GM10266 (cell line): ENCODE measurements at regions not wholly inside any gene's neighbourhood (a gene's known extent, or its start where the extent isn't known, plus 50 kb on each side); places are given as distances from the start of the nearest gene placed in this dataset.

Experiments
- DNase-seq: peaks from one replicate; pipeline ENCODE4 v3.0.0; 2012; ENCODE audit errors: extremely low spot score
- TF ChIP-seq, protein P1 (sequence below): IDR thresholded peaks from 2 replicates; pipeline ENCODE4 v1.5.1; 2012; ENCODE audit warnings: mild to moderate bottlenecking, low read depth; ENCODE audit not compliant: control insufficient read depth, insufficient read depth; ENCODE audit errors: missing control alignments

DNA sequence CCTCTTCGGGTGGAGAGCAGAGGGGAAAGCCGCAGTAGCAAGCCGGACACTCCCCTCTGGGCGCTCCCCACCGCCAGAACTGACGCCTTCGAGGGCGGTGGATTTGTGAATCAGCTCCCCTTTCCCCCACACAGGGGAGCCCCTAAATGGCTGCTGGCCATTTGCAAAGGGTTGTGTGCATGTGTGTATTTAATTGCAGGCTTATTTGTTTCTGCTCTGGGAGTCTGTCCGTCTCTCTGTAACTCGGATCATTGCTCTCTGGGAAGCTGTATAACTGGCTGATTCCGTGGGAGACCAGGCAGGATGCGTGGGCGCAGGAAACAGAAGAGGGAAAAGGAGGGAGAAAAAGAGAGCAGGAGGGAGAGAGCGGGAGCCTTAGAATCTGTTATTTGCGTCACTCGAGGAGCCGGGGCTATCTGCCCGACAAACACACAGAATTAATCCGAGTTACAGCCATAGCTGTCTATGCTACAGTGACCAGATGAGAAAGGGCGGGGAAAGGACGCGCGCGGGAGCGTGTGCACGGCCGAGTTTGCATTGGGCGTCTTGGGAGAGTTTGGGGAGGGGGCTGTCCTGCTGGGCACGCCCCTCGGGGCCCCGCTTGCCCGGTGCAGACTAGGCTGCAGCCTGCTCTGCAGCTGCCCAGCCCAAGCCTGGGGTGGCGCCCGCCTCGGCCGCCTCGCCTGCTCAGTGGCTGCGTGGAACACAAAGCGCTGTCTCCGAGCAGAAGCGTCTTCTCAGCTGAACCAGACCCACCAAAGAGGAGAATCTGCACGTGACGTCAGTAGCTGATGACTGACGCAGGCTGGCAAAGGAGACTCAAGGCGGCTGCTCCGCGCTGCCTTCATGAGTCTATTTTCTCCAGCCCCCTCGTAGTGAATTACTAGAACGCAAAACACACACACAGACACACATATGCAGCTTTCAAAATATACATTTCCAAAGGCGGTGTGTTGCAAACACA is 105.3 kb upstream of the HSD17B12 start:
- no peak for DNase-seq
- TF ChIP-seq, protein P1, sequence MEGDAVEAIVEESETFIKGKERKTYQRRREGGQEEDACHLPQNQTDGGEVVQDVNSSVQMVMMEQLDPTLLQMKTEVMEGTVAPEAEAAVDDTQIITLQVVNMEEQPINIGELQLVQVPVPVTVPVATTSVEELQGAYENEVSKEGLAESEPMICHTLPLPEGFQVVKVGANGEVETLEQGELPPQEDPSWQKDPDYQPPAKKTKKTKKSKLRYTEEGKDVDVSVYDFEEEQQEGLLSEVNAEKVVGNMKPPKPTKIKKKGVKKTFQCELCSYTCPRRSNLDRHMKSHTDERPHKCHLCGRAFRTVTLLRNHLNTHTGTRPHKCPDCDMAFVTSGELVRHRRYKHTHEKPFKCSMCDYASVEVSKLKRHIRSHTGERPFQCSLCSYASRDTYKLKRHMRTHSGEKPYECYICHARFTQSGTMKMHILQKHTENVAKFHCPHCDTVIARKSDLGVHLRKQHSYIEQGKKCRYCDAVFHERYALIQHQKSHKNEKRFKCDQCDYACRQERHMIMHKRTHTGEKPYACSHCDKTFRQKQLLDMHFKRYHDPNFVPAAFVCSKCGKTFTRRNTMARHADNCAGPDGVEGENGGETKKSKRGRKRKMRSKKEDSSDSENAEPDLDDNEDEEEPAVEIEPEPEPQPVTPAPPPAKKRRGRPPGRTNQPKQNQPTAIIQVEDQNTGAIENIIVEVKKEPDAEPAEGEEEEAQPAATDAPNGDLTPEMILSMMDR: no peak

GRCh38 chr11:43575913-43576310 is 104.6 kb upstream of the HSD17B12 start:
- DNase-seq: no peak
- TF ChIP-seq, protein P1: no peak

- TF ChIP-seq, protein P1: no peak
- no peak for DNase-seq
Observed at GRCh38 chr11:43576320-43576802, 104.2 kb upstream of the HSD17B12 start.

DNA sequence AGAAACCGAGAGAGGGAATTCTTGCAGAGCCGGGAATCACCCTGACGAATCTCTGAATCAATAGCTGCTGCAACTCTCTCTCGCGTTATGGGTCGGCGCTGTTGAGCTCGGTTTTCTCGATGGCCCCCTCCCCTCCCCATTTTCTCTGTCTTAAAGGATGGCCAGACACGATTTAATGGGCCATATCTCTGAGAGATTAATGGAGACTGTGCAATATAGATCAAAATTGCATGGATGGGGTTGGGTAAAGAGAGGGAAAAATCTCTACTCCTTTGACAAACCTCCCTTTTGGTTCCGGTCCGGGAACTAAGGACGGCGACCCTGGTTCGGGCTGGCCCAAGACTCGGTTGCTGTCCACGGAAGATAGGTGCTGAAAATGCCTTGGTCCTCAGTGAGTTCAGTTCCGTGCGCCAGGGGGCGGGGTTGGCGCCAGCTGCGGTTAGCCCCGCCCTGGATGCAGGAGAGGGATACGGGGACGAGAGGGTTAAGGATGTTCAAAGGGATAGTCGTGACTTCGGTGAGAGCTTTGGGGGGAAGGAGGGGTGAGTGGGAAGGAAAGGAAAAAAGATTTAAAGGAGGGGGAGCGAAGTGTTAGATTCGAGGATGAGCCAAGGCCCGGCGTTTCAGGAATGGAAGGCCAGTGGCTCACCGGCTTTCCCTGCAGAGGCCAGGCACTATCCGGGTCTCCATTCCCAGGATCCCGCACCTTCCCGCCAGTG is 103.6 kb upstream of the HSD17B12 start:
- DNase-seq: peak; percentile 64
- TF ChIP-seq, protein P1: peak; percentile 23

DNA sequence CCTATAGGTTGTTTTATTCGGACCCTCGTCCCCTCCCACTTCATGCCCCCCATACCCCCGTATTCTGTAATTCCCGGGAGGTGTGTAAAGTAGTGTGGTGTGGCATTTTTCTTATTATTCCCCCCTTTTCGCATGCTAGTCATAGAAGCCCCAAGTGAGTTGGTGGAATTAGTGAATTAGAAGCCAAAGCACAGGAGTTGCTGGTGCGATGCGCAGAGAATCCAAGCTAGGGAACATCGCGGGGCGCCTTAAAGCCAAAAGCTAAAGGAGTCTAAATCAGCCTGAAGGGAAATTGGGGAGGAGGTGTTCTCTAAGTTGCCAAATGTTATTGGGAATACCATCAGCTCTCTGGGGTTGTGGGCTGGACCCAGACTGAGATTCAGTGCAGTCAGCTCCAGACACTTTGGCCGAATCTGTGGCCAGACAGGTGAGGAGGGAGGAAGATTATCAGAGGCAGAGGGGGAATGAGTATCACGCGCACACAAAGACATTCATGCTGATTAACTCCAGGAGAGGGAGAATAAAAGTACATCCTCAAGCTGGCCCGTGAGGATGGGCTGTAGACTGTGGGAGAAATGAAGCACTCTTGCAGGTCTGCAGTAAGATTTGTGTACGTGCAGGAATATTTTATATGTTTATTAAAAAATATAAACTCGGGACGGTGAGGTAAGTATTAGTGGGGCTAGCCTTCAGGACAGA is 102.8 kb upstream of the HSD17B12 start:
- no peak for DNase-seq
- TF ChIP-seq, protein P1: no peak

DNA sequence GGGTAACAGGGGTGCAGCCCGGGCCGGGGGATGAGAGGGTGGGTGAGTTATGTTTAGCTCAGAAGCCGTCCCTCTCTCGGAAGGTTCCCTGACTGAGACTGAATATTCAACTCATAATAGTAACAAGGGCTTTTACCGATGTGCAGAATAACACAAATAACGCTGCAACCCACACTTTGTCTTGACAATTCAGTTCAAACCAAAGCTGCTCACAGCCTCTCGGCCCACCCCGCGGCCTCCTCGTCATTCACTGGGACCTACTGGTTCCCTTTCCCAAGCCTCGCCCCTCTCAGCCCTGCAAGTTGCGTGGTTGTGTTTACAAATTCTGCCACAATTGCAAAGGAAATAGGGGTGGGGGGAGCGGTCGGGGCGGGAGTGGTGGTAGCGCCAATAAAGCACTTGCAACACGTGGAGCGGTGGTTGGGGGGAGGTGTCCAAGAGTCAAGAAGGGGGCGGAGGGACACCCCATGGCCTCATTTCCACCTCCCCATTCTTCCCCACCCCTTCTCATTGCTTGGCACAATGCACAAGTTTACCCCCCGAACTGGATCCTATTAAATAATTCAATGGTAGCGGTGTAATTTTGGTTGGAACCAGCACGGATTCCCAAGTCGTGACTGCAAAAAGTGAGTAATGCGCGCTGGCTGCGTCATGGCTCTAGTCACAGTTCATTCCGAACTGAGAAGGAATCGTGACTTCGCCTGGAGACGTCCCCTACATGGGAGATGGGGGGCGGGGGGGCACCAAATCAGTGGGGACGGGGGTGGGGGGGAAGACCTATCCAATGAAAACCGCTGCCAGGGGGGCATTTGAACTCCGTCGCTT is 102.0 kb upstream of the HSD17B12 start:
- no peak for DNase-seq
- TF ChIP-seq, protein P1: no peak
